SK-N-SH (cell line): ENCODE measurements at regions not wholly inside any gene's neighbourhood (a gene's known extent, or its start where the extent isn't known, plus 50 kb on each side); places are given as distances from the start of the nearest gene placed in this dataset.

Experiments used
- CTCF ChIA-PET: fragments of 300-600, 350-600 bp; formaldehyde crosslinking; extraction: SDS; loops from one replicate; lab custom pipeline; 2021; lab: Yijun Ruan, JAX
- POLR2A ChIA-PET: fragments of 350-600 bp; sonication (Branson Sonifier 250); formaldehyde crosslinking; extraction: SDS; loops from one replicate; lab custom pipeline; 2020; ENCODE audit warnings: antibody characterized with exemption, inconsistent platforms; lab: Yijun Ruan, JAX
- DNase-seq: peaks from one replicate; pipeline ENCODE4 v3.0.0; 2012
- H2AFZ ChIP-seq: fragments of 200-600 bp; sonication (generic); 2 replicates; pipeline ENCODE4 v1.8.1; 2016; ENCODE audit warnings: antibody characterized with exemption, mild to moderate bottlenecking, low read depth
- H3F3A ChIP-seq: fragments of 200-600 bp; sonication (generic); replicated peaks from 2 replicates; pipeline ENCODE3; 2016; ENCODE audit warnings: antibody characterized with exemption, mild to moderate bottlenecking; ENCODE audit not compliant: insufficient read depth
- H3K27ac ChIP-seq, 2 experiments: fragments of 200-500 bp in 1 of 2; fragments of 200-600 bp in 1 of 2; sonication (Bioruptor generic) in 1 of 2; sonication (generic), shearing (Covaris generic) in 1 of 2; 2 replicates each; pipeline versions ENCODE4 v1.5.1 to v1.6.1; 2014 to 2016; ENCODE audit warnings: low read depth in 2 of 2, inconsistent platforms in 1 of 2, low read length in 1 of 2, mild to moderate bottlenecking in 1 of 2, mixed read lengths in 1 of 2
- H3K27me3 ChIP-seq: fragments of 200-600 bp; sonication (generic), shearing (Covaris generic); 2 replicates; pipeline ENCODE4 v1.6.1; 2016; ENCODE audit warnings: mixed run types; ENCODE audit not compliant: insufficient read depth
- H3K36me3 ChIP-seq, 2 experiments: fragments of 200-500 bp in 1 of 2; fragments of 200-600 bp in 1 of 2; sonication (Bioruptor generic) in 1 of 2; sonication (generic) in 1 of 2; replicated peaks in 1 of 2; 2 replicates each; pipeline versions ENCODE3 to v1.5.1; 2014 to 2016; ENCODE audit warnings: low read length in 1 of 2, mild to moderate bottlenecking in 1 of 2; ENCODE audit not compliant: insufficient read depth in 2 of 2, control insufficient read depth in 1 of 2
- H3K4me1 ChIP-seq, 2 experiments: fragments of 200-500 bp in 1 of 2; fragments of 200-600 bp in 1 of 2; sonication (Bioruptor generic) in 1 of 2; sonication (generic), shearing (Covaris generic) in 1 of 2; 2 replicates each; pipeline versions ENCODE4 v1.5.1 to v1.6.1; 2014 to 2016; ENCODE audit warnings: low read depth in 1 of 2, low read length in 1 of 2, mixed run types in 1 of 2; ENCODE audit not compliant: insufficient read depth in 2 of 2, control insufficient read depth in 1 of 2
- H3K4me2 ChIP-seq: fragments of 200-600 bp; sonication (generic), shearing (Covaris generic); 2 replicates; pipeline ENCODE4 v1.6.1; 2017; ENCODE audit warnings: mixed run types
- H3K4me3 ChIP-seq, 2 experiments: fragments of 200-500 bp in 1 of 2; fragments of 200-600 bp in 1 of 2; sonication (Bioruptor generic) in 1 of 2; sonication (generic), shearing (Covaris generic) in 1 of 2; 2 replicates each; pipeline versions ENCODE4 v1.5.1 to v1.8.1; 2014 to 2016; ENCODE audit warnings: low read depth in 2 of 2, inconsistent platforms in 1 of 2, low read length in 1 of 2, mild to moderate bottlenecking in 1 of 2, mixed read lengths in 1 of 2, moderate library complexity in 1 of 2
- H3K79me2 ChIP-seq: fragments of 200-600 bp; sonication (generic); 2 replicates; pipeline ENCODE4 v1.8.1; 2017; ENCODE audit warnings: mild to moderate bottlenecking; ENCODE audit not compliant: insufficient read depth
- H3K9ac ChIP-seq: fragments of 200-600 bp; sonication (generic); 2 replicates; pipeline ENCODE4 v1.6.1; 2017; ENCODE audit warnings: mixed run types
- H3K9me2 ChIP-seq: fragments of 200-600 bp; sonication (generic); 2 replicates; pipeline ENCODE4 v1.6.1; 2017; ENCODE audit warnings: mixed run types
- H3K9me3 ChIP-seq: fragments of 200-600 bp; sonication (generic); 2 replicates; pipeline ENCODE4 v1.6.1; 2017; ENCODE audit warnings: mixed run types, mild to moderate bottlenecking, moderate library complexity
- H4K20me1 ChIP-seq: fragments of 200-600 bp; sonication (generic); 2 replicates; pipeline ENCODE4 v1.6.1; 2017; ENCODE audit warnings: mild to moderate bottlenecking, mixed run types; ENCODE audit not compliant: insufficient read depth
- CHD2 ChIP-seq: fragments of 150-350 bp; IDR thresholded peaks from 2 replicates; pipeline ENCODE4 v1.6.1; 2018; ENCODE audit warnings: low read length; ENCODE audit not compliant: partially characterized antibody
- CTCF ChIP-seq: fragments of 200-600 bp; sonication (generic); IDR thresholded peaks from 2 replicates; pipeline ENCODE4 v1.6.1; 2017; ENCODE audit warnings: antibody characterized with exemption, mild to moderate bottlenecking, moderate library complexity
- EP300 ChIP-seq, 2 experiments: IDR thresholded peaks; 2 replicates each; pipeline versions ENCODE4 v1.4.0 to v1.6.1; 2012; ENCODE audit warnings: borderline replicate concordance in 1 of 2, low read depth in 1 of 2, low read length in 1 of 2
- EZH2phosphoT487 ChIP-seq: fragments of 200-600 bp; sonication (generic); IDR thresholded peaks from 2 replicates; pipeline ENCODE4 v1.6.1; 2017; ENCODE audit warnings: low read depth, mixed run types, mild to moderate bottlenecking, antibody characterized with exemption, moderate library complexity, borderline replicate concordance
- FOSL2 ChIP-seq: IDR thresholded peaks from 2 replicates; pipeline ENCODE4 v1.4.0; 2012; ENCODE audit warnings: low read depth, mild to moderate bottlenecking, moderate library complexity, borderline replicate concordance
- GABPA ChIP-seq: IDR thresholded peaks from 2 replicates; pipeline ENCODE4 v1.4.0; 2012; ENCODE audit warnings: low read depth, mild to moderate bottlenecking
- GATA2 ChIP-seq: sonication (generic); formaldehyde crosslinking; IDR thresholded peaks from 2 replicates; pipeline ENCODE4 v1.5.0; 2020; ENCODE audit warnings: mild to moderate bottlenecking, missing genetic modification reagents
- JUND ChIP-seq: IDR thresholded peaks from 2 replicates; pipeline ENCODE4 v1.4.0; 2012
- MAX ChIP-seq: IDR thresholded peaks from 2 replicates; pipeline ENCODE4 v1.4.0; 2012; ENCODE audit warnings: low read depth
- MEF2A ChIP-seq: IDR thresholded peaks from 2 replicates; pipeline ENCODE4 v1.4.0; 2012; ENCODE audit warnings: low read depth, borderline replicate concordance
- REST ChIP-seq: IDR thresholded peaks from 2 replicates; pipeline ENCODE4 v1.6.1; 2012; ENCODE audit warnings: mild to moderate bottlenecking, low read depth, low read length, moderate library complexity
- SMC3 ChIP-seq: IDR thresholded peaks from 2 replicates; pipeline ENCODE4 v1.6.1; 2012; ENCODE audit warnings: low read depth, low read length, improper control_type of control experiment
- TEAD4 ChIP-seq: IDR thresholded peaks from 2 replicates; pipeline ENCODE4 v1.4.0; 2012; ENCODE audit warnings: mild to moderate bottlenecking, borderline replicate concordance; ENCODE audit not compliant: insufficient read depth
- USF2 ChIP-seq: fragments of 150-350 bp; IDR thresholded peaks from 2 replicates; pipeline ENCODE4 v1.6.1; 2017; ENCODE audit warnings: antibody characterized with exemption, low read length, low read depth, borderline replicate concordance
- ZBTB33 ChIP-seq: IDR thresholded peaks from 2 replicates; pipeline ENCODE4 v1.4.0; 2012; ENCODE audit warnings: low read depth, borderline replicate concordance
- WGBS: methylation state at CpG from one replicate; pipeline ENCODE4 v1.1.6; 2017; ENCODE audit warnings: low lambda C conversion rate; 5-methylcytosine and 5-hydroxymethylcytosine counted together
- TF ChIP-seq, protein P1 (sequence below): IDR thresholded peaks from 2 replicates; pipeline ENCODE4; 2012

DNA sequence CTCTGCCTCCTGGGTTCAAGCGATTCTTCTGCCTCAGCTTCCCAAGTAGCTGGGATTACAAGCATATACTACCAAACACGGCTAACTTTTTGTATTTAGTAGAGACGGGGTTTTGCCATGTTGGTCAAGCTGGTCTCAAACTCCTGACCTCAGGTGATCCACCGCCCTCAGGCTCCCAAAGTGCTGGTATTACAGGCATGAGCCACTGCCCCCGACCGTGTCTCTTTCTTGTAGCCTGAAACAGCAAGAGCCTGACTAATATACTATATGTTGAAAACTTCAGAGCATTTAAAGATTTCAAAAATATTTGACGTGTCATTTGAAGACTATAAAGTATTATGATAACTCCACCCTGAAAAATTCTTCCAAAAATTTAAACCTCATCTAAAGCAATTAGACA lies 71.7 kb upstream of the ZNF648 start:
- DNase-seq, result no peak
- no peaks in the 10 kb centered on the region for H3K9me2 ChIP-seq
- no peaks in the 10 kb centered on the region for H3F3A ChIP-seq
- ChIA-PET POLR2A (no interaction called here), CTCF (interaction anchor here (0.8 to 7.8 kb wide), 4 partner anchors 10 to 264 kb away, joined by 3 to 69 read pairs (median 7); no protein-coding TSS in a partner anchor)
- no peak overlapping the region for H3K4me3 ChIP-seq
- no peaks in the 10 kb centered on the region for H3K79me2 ChIP-seq
- H3K4me1 ChIP-seq, result no peaks in the 10 kb centered on the region
- 16% methylated on average over 7 of the region's 7 CpGs for WGBS
- no peaks in the 10 kb centered on the region for H3K9me3 ChIP-seq
- H4K20me1 ChIP-seq, result no peaks in the 10 kb centered on the region
- H2AFZ ChIP-seq, result no peak overlapping the region
- H3K9ac ChIP-seq, result no peak overlapping the region
- no peak overlapping the region for H3K27ac ChIP-seq
- H3K36me3 ChIP-seq, result no peaks in the 10 kb centered on the region
- no peak for TF ChIP-seq MEF2A
- TF ChIP-seq CHD2, result no peak
- no peak for TF ChIP-seq FOSL2
- TF ChIP-seq CTCF, result no peak
- TF ChIP-seq SMC3, result no peak
- TF ChIP-seq GABPA, result no peak
- TF ChIP-seq JUND, result no peak
- TF ChIP-seq TEAD4, result no peak
- TF ChIP-seq GATA2 (CRISPR knock-in tag), result no peak
- TF ChIP-seq, protein P1, sequence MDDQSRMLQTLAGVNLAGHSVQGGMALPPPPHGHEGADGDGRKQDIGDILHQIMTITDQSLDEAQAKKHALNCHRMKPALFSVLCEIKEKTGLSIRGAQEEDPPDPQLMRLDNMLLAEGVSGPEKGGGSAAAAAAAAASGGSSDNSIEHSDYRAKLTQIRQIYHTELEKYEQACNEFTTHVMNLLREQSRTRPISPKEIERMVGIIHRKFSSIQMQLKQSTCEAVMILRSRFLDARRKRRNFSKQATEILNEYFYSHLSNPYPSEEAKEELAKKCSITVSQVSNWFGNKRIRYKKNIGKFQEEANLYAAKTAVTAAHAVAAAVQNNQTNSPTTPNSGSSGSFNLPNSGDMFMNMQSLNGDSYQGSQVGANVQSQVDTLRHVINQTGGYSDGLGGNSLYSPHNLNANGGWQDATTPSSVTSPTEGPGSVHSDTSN, result no peak
- TF ChIP-seq USF2, result no peak
- TF ChIP-seq EZH2phosphoT487, result no peak
- no peak for TF ChIP-seq ZBTB33
- no peak for TF ChIP-seq REST
- TF ChIP-seq MAX, result no peak
- TF ChIP-seq EP300 (IDR thresholded peaks at IDR 0.05; ENCODE audit: borderline replicate concordance in 1 of 2, low read depth in 1 of 2, low read length in 1 of 2), result no peak
- H3K4me2 ChIP-seq, result no peak overlapping the region
- H3K27me3 ChIP-seq, result no peaks in the 10 kb centered on the region
